Spinal cord (tissue), 9 donors: ENCODE measurements at regions not wholly inside any gene's neighbourhood (a gene's known extent, or its start where the extent isn't known, plus 50 kb on each side); places are given as distances from the start of the nearest gene placed in this dataset.

ENCODE experiments used
- DNase-seq, 6 donors: peaks; one replicate each; pipeline versions ENCODE4 v3.0.0 to v3.0.0-alpha.2; 2013 to 2015; ENCODE audit warnings: low spot score in 6 of 6, low read depth in 4 of 6
- H3K27ac ChIP-seq: one replicate; pipeline ENCODE4 v1.5.1; 2013; ENCODE audit warnings: low read depth, low read length, control low read depth
- H3K27me3 ChIP-seq: one replicate; pipeline ENCODE4 v1.6.1; 2013; ENCODE audit warnings: low read length; ENCODE audit not compliant: control insufficient read depth, insufficient read depth
- H3K36me3 ChIP-seq: one replicate; pipeline ENCODE4 v1.6.1; 2013; ENCODE audit warnings: low read length; ENCODE audit not compliant: control insufficient read depth, insufficient read depth
- H3K4me1 ChIP-seq: one replicate; pipeline ENCODE4 v1.6.1; 2013; ENCODE audit warnings: low read length; ENCODE audit not compliant: control insufficient read depth, insufficient read depth
- H3K4me3 ChIP-seq: one replicate; pipeline ENCODE4 v1.5.1; 2013; ENCODE audit warnings: low read depth, low read length, control low read depth
- H3K9me3 ChIP-seq: one replicate; pipeline ENCODE4 v1.6.1; 2013; ENCODE audit warnings: low read length; ENCODE audit not compliant: control insufficient read depth, insufficient read depth
- WGBS: methylation state at CpG from one replicate; pipeline ENCODE4 v1.1.5; 2013; ENCODE audit warnings: missing lambda C conversion rate; ENCODE audit not compliant: insufficient coverage; 5-methylcytosine and 5-hydroxymethylcytosine counted together
- donor health status: healthy.

DNA sequence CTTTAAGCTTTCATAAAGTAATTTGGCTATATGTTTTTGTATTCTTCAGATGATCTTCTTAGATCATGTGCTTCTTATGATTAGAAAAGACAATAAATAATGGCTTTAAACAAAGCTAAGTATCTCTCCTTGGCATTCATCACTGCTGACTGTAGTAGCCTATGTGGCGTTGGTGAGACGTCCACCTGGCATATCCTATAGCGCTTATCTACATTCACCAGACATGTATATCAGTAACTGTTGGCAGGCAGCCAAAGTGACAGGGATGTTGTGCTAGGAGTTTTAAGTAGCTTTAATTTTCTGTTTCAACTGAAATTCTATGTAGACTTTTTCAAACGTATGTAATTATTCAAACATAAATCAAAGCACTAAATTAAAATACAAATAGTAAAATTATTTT, 276.4 kb downstream of the IL15 start:
- Histone ChIP-seq H3K27me3 (no peaks in the 10 kb centered on the region), H3K4me3 (no peak overlapping the region), H3K36me3 (no peaks in the 10 kb centered on the region), H3K4me1 (no peaks in the 10 kb centered on the region), H3K9me3 (no peaks in the 10 kb centered on the region), H3K27ac (no peak overlapping the region)
- no CpG with 5 or more reads among the region's 4 CpGs for WGBS
- DNase-seq: peak in 2 of 6 donors; percentile 29 to 62

DNA sequence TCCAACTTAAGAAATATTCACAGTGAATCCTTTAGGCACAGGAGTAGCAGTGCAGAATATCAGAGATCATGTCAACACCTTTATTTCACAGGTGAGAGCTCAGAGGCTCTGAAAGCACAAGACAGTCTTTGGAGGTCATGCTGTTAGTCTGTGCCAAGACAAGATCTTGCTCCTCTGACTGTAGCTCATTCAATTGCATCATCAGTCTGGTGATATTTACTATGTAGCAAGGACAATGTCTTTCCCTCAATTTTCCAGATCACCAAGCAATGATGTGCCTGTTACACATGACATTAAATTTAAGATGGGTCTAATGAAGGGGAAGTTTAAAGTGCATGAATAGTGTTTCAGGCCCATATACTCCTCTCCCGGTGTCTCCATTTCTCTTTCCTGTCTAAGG, 277.5 kb downstream of the IL15 start:
- Histone ChIP-seq H3K36me3 (no peaks in the 10 kb centered on the region), H3K4me1 (no peaks in the 10 kb centered on the region), H3K27ac (no peak overlapping the region), H3K4me3 (no peak overlapping the region), H3K27me3 (no peaks in the 10 kb centered on the region), H3K9me3 (no peaks in the 10 kb centered on the region)
- peak in 1 of 6 donors; percentile 34 for DNase-seq
- WGBS: no CpG with 5 or more reads among the region's 1 CpG

DNA sequence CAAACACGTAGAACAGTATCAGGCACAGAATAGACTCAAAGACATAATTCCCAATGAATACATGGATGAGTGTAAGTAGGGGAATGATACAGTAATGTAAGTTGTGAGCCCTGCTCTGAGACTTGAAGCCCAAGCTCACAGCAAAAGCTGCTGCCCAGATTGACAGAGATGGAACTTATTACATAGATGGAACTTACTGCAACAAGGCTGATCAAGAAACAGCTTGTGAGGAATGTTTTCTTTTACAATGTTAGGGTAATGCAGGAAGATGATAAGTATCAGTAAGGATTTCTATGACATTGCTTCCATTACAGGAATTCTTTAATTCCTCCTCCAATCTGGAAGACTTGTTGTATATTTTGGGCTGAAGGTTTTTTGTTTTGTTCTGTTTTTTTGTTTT, 278.4 kb downstream of the IL15 start:
- H3K27me3 ChIP-seq: no peaks in the 10 kb centered on the region
- no peak for DNase-seq
- H3K36me3 ChIP-seq: no peaks in the 10 kb centered on the region
- H3K4me1 ChIP-seq: no peaks in the 10 kb centered on the region
- WGBS: no CpG with 5 or more reads among the region's 1 CpG
- H3K27ac ChIP-seq: no peak overlapping the region
- H3K9me3 ChIP-seq: no peaks in the 10 kb centered on the region
- H3K4me3 ChIP-seq: no peak overlapping the region

DNA sequence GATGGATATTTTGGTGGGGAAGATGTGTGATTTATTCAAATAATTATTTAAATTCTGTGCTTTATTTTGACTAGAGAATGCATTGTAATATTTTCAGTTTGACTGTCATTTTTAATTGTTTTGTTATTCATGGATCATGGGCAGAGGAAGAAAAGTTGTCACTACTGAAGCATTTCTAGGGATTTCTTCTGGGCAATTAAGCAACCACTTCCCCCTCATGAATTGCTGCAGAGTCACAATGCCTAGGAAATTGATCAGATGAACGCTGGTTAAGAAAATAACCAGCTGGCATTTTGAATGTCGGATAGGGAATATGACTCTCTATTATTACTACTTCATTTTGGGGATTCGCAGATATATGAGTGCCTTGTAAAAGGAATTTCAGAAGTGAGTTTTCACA, 283.3 kb downstream of the IL15 start:
- Histone ChIP-seq H3K4me3 (no peak overlapping the region), H3K27ac (no peak overlapping the region), H3K27me3 (no peaks in the 10 kb centered on the region), H3K4me1 (no peaks in the 10 kb centered on the region), H3K9me3 (no peaks in the 10 kb centered on the region), H3K36me3 (no peaks in the 10 kb centered on the region)
- no CpG with 5 or more reads among the region's 3 CpGs for WGBS
- peak in 1 of 6 donors; percentile 62 for DNase-seq

DNA sequence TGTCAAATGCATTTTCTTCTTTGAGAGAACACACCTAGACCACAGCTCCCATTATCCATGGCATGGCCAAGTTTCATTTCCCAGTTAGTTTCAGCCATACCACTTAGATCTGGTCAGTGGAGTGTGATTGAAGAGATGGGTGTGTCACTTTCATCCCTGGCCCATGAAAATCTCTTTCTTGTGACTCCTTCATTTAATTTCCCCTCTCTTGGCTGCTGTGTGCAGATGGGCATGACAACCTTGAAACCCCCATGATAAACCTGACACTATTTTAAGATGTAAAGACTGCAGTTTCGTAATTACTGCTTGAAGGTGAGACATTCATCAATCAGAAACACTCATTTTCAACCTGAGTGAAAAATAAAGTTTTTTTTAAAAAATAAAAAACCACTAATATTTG, 284.9 kb downstream of the IL15 start:
- no peaks in the 10 kb centered on the region for H3K36me3 ChIP-seq
- DNase-seq: no peak
- H3K27me3 ChIP-seq: no peaks in the 10 kb centered on the region
- no peak overlapping the region for H3K4me3 ChIP-seq
- no peaks in the 10 kb centered on the region for H3K4me1 ChIP-seq
- H3K9me3 ChIP-seq: no peaks in the 10 kb centered on the region
- no peak overlapping the region for H3K27ac ChIP-seq
- no CpG with 5 or more reads among the region's 1 CpG for WGBS

DNA sequence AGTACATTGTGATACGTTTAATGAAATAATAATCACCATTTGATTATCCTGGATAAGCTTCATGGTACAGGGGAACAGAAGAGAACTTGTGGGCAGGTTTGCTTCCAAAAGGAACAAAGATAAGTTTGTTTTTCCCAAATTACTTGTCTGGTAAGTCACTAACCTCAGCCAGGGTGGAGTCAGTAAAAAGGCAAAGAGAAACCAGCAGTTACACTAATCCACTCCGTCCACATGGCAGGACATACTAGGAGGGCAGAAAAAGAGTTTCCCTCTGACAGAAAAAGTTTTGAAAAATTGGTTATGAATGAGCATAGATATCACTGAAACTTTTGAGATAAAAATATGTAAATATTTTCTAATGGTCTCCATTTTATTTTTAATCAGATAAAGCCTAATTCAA, 285.9 kb downstream of the IL15 start:
- WGBS: 100% methylated on average over 1 of the region's 2 CpGs
- H3K9me3 ChIP-seq: no peaks in the 10 kb centered on the region
- no peak for DNase-seq
- no peaks in the 10 kb centered on the region for H3K4me1 ChIP-seq
- no peaks in the 10 kb centered on the region for H3K36me3 ChIP-seq
- no peak overlapping the region for H3K4me3 ChIP-seq
- no peak overlapping the region for H3K27ac ChIP-seq
- no peaks in the 10 kb centered on the region for H3K27me3 ChIP-seq

DNA sequence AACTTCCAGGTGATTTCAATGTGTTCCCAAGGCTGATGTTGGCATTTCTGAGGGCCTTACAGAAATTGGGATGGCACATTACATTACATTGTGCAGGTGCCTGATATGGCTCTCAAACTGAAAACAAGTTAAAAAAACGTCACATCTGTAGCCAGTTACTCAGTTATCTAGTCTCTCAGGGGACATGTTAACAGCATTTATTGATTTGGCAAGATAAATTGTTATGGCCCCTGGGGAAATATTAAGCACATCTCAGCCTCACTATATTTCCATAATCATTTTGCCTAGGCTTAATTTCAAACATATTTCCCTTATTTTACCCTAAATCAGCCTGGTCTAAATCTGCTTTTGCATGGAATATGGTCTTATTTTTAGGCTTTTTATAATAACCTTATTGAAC, 290.0 kb downstream of the IL15 start:
- no peaks in the 10 kb centered on the region for H3K36me3 ChIP-seq
- peak in 1 of 6 donors; percentile 65 for DNase-seq
- no peak overlapping the region for H3K27ac ChIP-seq

DNA sequence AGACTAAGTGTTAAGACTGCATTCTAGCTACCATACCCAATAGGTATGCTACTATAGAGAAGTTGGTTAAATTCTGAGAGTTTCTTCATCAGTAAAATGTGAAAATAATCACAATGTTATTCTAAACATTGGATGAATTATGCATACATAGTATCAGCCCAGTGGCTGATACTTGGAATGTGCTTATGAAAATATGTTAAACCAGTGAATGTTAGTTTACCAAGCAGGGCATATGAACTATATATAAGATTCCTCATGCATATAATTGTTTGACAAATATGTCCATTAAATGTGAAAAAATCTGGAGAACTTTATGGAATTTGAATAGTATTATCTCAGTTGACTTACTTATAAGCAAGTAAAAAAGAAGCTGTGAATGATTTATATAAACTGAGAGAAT, 296.1 kb downstream of the IL15 start:
- H3K27me3 ChIP-seq: no peaks in the 10 kb centered on the region
- H3K4me1 ChIP-seq: no peaks in the 10 kb centered on the region
- no peak overlapping the region for H3K27ac ChIP-seq
- no peaks in the 10 kb centered on the region for H3K9me3 ChIP-seq
- DNase-seq: no peak
- H3K4me3 ChIP-seq: no peak overlapping the region
- no peaks in the 10 kb centered on the region for H3K36me3 ChIP-seq

More for the DNA sequence above, 290.0 kb downstream of the IL15 start:
- Histone ChIP-seq H3K9me3 (no peaks in the 10 kb centered on the region), H3K27me3 (no peaks in the 10 kb centered on the region), H3K4me1 (no peaks in the 10 kb centered on the region), H3K4me3 (no peak overlapping the region)
- no CpG with 5 or more reads among the region's 1 CpG for WGBS

DNA sequence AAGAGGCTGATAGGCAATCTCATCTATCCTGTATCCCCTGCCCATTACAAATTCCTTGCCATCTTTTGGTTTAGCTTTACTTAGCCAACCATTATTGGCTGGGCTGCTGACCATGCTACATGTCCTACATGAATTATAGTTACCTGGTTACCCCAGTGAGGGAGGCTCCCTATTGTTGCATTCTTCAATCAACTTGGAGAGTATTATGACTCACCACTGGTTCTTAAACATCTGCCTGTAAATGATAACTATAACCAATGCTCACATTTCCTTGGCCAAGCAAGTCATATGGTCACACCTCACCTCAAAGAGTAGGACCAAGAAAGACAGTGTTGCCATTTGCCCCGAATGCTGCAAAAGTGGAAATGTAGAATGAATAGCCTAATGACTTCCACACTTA, 297.6 kb downstream of the IL15 start:
- H3K36me3 ChIP-seq: no peaks in the 10 kb centered on the region
- no peaks in the 10 kb centered on the region for H3K4me1 ChIP-seq
- no peak overlapping the region for H3K4me3 ChIP-seq
- no peaks in the 10 kb centered on the region for H3K9me3 ChIP-seq
- H3K27me3 ChIP-seq: no peaks in the 10 kb centered on the region
- no CpG with 5 or more reads among the region's 1 CpG for WGBS
- DNase-seq: no peak
- no peak overlapping the region for H3K27ac ChIP-seq

DNA sequence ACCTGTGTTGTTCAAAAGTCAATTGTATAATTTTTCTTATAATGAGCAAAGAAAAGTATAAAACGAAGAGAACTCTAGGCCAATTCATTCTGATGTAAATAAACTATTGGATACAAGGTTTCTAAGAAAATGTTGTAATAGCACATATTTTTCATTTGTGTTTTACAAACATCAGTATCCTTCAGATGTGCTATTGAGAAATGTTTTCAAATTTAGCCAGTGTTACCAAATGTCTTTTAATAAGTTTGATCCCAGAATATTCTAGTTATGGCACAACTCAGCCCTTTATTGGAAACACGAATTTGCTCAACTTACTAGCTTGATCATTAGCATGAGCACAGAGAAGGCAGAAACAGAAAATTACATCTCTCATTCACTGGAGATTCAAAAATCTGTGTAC, 319.3 kb downstream of the IL15 start:
- WGBS: 86% methylated on average over 1 of the region's 2 CpGs
- Histone ChIP-seq H3K27ac (no peak overlapping the region), H3K9me3 (no peaks in the 10 kb centered on the region), H3K36me3 (no peaks in the 10 kb centered on the region), H3K27me3 (no peaks in the 10 kb centered on the region), H3K4me1 (no peaks in the 10 kb centered on the region), H3K4me3 (no peak overlapping the region)
- DNase-seq: no peak
